K562 (cell line): ENCODE measurements at regions not wholly inside any gene's neighbourhood (a gene's known extent, or its start where the extent isn't known, plus 50 kb on each side); places are given as distances from the start of the nearest gene placed in this dataset.

Source experiments
- ATAC-seq: fragments of 200-7000 bp; cut with Tn5 transposase; 3 replicates; pipeline ENCODE4 v1.9.1; 2020; ENCODE audit warnings: moderate library complexity
- BruUV-seq: library from RNA; stranded (reverse); fragments of 400-500 nt; replicated peaks from 2 replicates; lab custom pipeline; 2021; lab: Mats Ljungman, UMichigan
- CTCF ChIA-PET: fragments of 300-600 bp; formaldehyde crosslinking; extraction: SDS; loops from one replicate; lab custom pipeline; 2021; ENCODE audit warnings: low intra/inter-chr PET ratio; lab: Yijun Ruan, JAX
- POLR2A ChIA-PET: fragments of 300-600, 350-650 bp; sonication (Branson Sonifier 250); formaldehyde crosslinking; extraction: SDS; loops from one replicate; lab custom pipeline; 2021; ENCODE audit warnings: antibody characterized with exemption, inconsistent platforms; lab: Yijun Ruan, JAX
- DNase-seq, 4 experiments: peaks; one replicate each; pipeline versions ENCODE4 v3.0.0 to v3.0.0-alpha.2; 2011 to 2018; ENCODE audit warnings: low spot score in 3 of 4, mixed read lengths in 3 of 4; ENCODE audit errors: extremely low read depth in 1 of 4
- FAIRE-seq: peaks from 2 replicates; lab custom pipeline; 2011; peaks lifted over from hg19 to GRCh38; lab: Jason Lieb, UNC
- H2AFZ ChIP-seq: 2 replicates; pipeline ENCODE4 v1.6.0; 2011; ENCODE audit warnings: low read depth, low read length, control low read depth, inconsistent platforms
- H3K27ac ChIP-seq: fragments of 200-600 bp; 3 replicates; pipeline ENCODE4 v1.8.0; 2011; ENCODE audit warnings: low read depth, mild to moderate bottlenecking, control low read depth, inconsistent platforms, low read length, moderate library complexity, mixed read lengths; ENCODE audit errors: extremely low read depth
- H3K27me3 ChIP-seq, 2 experiments: fragments of 300-600 bp in 1 of 2; 2 replicates in 1 of 2; 3 replicates in 1 of 2; pipeline versions ENCODE4 v1.6.0 to v1.8.0; 2011; ENCODE audit warnings: inconsistent platforms in 2 of 2, low read length in 2 of 2, mild to moderate bottlenecking in 1 of 2, mixed read lengths in 1 of 2, moderate library complexity in 1 of 2; ENCODE audit not compliant: control insufficient read depth in 2 of 2, insufficient read depth in 2 of 2
- H3K36me3 ChIP-seq: fragments of 300-600 bp; 3 replicates; pipeline ENCODE4 v1.8.0; 2011; ENCODE audit warnings: mild to moderate bottlenecking, low read length, inconsistent platforms; ENCODE audit not compliant: control insufficient read depth, insufficient read depth
- H3K4me1 ChIP-seq, 2 experiments: fragments of 200-600 bp in 1 of 2; replicated peaks in 1 of 2; 2 replicates in 1 of 2; 3 replicates in 1 of 2; pipeline versions ENCODE4 v1.5.1 to v1.8.0; 2011; ENCODE audit warnings: inconsistent platforms in 2 of 2, low read length in 2 of 2, mild to moderate bottlenecking in 1 of 2, mixed read lengths in 1 of 2, moderate library complexity in 1 of 2; ENCODE audit not compliant: control insufficient read depth in 2 of 2, insufficient read depth in 2 of 2
- H3K4me2 ChIP-seq: 2 replicates; pipeline ENCODE4 v1.6.1; 2011; ENCODE audit warnings: low read length, control low read depth, inconsistent platforms, mixed read lengths; ENCODE audit not compliant: insufficient read depth
- H3K4me3 ChIP-seq: fragments of 200-600 bp; sonication (generic), shearing (Covaris generic); 2 replicates; pipeline ENCODE4 v1.5.1; 2016; ENCODE audit warnings: control low read depth, inconsistent platforms
- H3K79me2 ChIP-seq: fragments of 200-600 bp; 3 replicates; pipeline ENCODE4 v1.8.0; 2011; ENCODE audit warnings: low read length, inconsistent platforms; ENCODE audit not compliant: control insufficient read depth, insufficient read depth
- H3K9ac ChIP-seq, 2 experiments: 2 replicates each; pipeline versions ENCODE4 v1.6.0 to v1.6.1; 2011; ENCODE audit warnings: low read depth in 2 of 2, low read length in 2 of 2, control low read depth in 1 of 2, inconsistent platforms in 1 of 2, mild to moderate bottlenecking in 1 of 2, mixed read lengths in 1 of 2; ENCODE audit not compliant: insufficient read depth in 1 of 2
- H3K9me1 ChIP-seq: one replicate; pipeline ENCODE4 v1.6.0; 2011; ENCODE audit warnings: inconsistent platforms, mild to moderate bottlenecking, low read length, moderate library complexity; ENCODE audit not compliant: control insufficient read depth, insufficient read depth
- H3K9me3 ChIP-seq: replicated peaks from 2 replicates; pipeline ENCODE4 v1.5.1; 2011; ENCODE audit warnings: low read depth, low read length, inconsistent platforms; ENCODE audit not compliant: control insufficient read depth, insufficient read depth
- H4K20me1 ChIP-seq: replicated peaks from 2 replicates; pipeline ENCODE4 v1.6.1; 2011; ENCODE audit warnings: low read length, inconsistent platforms, mixed read lengths; ENCODE audit not compliant: control insufficient read depth, insufficient read depth
- ATF1 ChIP-seq, 2 experiments: fragments of 450-650 bp in 1 of 2; IDR thresholded peaks; 2 replicates each; pipeline ENCODE4 v1.6.1; 2016; ENCODE audit warnings: missing compliant biosample characterization in 1 of 2, missing genetic modification characterization in 1 of 2
- BMI1 ChIP-seq: fragments of 150-350 bp; IDR thresholded peaks from 2 replicates; pipeline ENCODE4 v1.6.1; 2014; ENCODE audit warnings: low read length
- BRF2 ChIP-seq: IDR thresholded peaks from 3 replicates; pipeline ENCODE4 v1.6.1; 2011; ENCODE audit warnings: borderline replicate concordance, mild to moderate bottlenecking; ENCODE audit not compliant: insufficient read length, insufficient read depth
- CHD4 ChIP-seq: fragments of 200-600 bp; sonication (generic); IDR thresholded peaks from 3 replicates; pipeline ENCODE4 v1.6.1; 2012; ENCODE audit warnings: low read depth, mild to moderate bottlenecking, mixed read lengths, low read length, inconsistent platforms; ENCODE audit not compliant: insufficient read depth, insufficient replicate concordance, poor library complexity, severe bottlenecking
- DLX4 ChIP-seq: fragments of 250-450 bp; sonication (Bioruptor Pico); IDR thresholded peaks from 2 replicates; pipeline ENCODE4 v1.6.1; 2021; ENCODE audit warnings: mild to moderate bottlenecking
- GTF2F1 ChIP-seq: IDR thresholded peaks from 2 replicates; pipeline ENCODE4 v1.6.1; 2011; ENCODE audit warnings: low read depth, low read length, improper control_type of control experiment
- LARP7 ChIP-seq: fragments of 450-650 bp; IDR thresholded peaks from 2 replicates; pipeline ENCODE4 v1.6.1; 2016
- MTA3 ChIP-seq: fragments of 450-650 bp; formaldehyde crosslinking; IDR thresholded peaks from 2 replicates; pipeline ENCODE4 v1.6.1; 2017; ENCODE audit warnings: mild to moderate bottlenecking, borderline replicate concordance
- NCOA1 ChIP-seq: fragments of 450-650 bp; IDR thresholded peaks from 2 replicates; pipeline ENCODE4 v1.6.1; 2016; ENCODE audit warnings: low read depth
- ZBTB2 ChIP-seq: fragments of 450-650 bp; IDR thresholded peaks from 2 replicates; pipeline ENCODE4 v1.6.1; 2016; ENCODE audit warnings: antibody characterized with exemption
- WGBS: fragments of 100-300 bp; shearing (Covaris generic); methylation state at CpG from one replicate; pipeline ENCODE4 v1.1.6; 2016; ENCODE audit warnings: low coverage, mixed read lengths; ENCODE audit not compliant: insufficient coverage; ENCODE audit errors: missing lambda C conversion rate; 5-methylcytosine and 5-hydroxymethylcytosine counted together
- in situ Hi-C: fragments of 300-500 bp; cut with MboI; formaldehyde crosslinking; loops from 4 replicates; pipeline ENCODE4 v1.15.0; 2018; ENCODE audit warnings: inconsistent platforms, mixed read lengths
- intact Hi-C: fragments of 100-400 bp; cut with micrococcal nuclease; formaldehyde crosslinking; loops from 2 replicates; pipeline ENCODE4 v1.14.2; 2022

- FAIRE-seq, result no peak
- CTCF ChIA-PET, result no interaction called here
- BruUV-seq, result no TSS peak
These were observed 286.1 kb upstream of the PPP1R2C start for GRCh38 chrX:43064096-43064495.

DNA sequence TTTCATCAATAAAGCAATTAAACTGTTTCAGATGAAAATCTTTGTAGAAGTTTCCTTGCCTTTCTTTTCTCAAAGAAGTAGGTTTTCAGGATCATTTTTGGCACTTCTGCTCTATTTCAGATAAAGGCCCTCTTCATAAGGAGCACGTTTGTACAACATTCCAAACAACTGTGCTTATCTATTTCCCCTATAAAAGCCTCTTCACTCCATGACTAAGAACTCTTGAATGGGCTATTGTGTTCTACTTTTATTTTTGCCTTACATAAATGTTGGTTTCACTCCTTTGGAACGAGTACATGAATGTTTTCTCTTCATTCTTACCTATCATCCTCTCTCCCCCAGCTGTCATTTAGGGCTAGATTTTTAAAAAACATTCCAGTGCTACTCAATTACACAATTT is 288.0 kb upstream of the PPP1R2C start:
- no peak for DNase-seq
- POLR2A ChIA-PET, result no interaction called here
- no peak for ATAC-seq
- WGBS, result 0% methylated on average over 2 of the region's 2 CpGs
- H3K9me3 ChIP-seq, result no peaks in the 10 kb centered on the region
- no TSS peak for BruUV-seq
- H3K27me3 ChIP-seq, result no peaks in the 10 kb centered on the region
- H2AFZ ChIP-seq, result no peak overlapping the region
- in situ Hi-C loops (no loop called here), intact Hi-C loops (no loop called here)
- no peaks in the 10 kb centered on the region for H3K4me1 ChIP-seq
- H3K36me3 ChIP-seq, result no peaks in the 10 kb centered on the region
- H3K4me3 ChIP-seq, result no peak overlapping the region
- H3K27ac ChIP-seq, result no peak overlapping the region
- FAIRE-seq, result no peak
- H4K20me1 ChIP-seq, result no peaks in the 10 kb centered on the region
- no peaks in the 10 kb centered on the region for H3K9me1 ChIP-seq
- H3K9ac ChIP-seq, result no peak overlapping the region
- H3K79me2 ChIP-seq, result no peaks in the 10 kb centered on the region
- CTCF ChIA-PET, result no interaction called here
- no peak overlapping the region for H3K4me2 ChIP-seq
- no peak for TF ChIP-seq NCOA1
- no peak for TF ChIP-seq ZBTB2
- no peak for TF ChIP-seq CHD4
- no peak for TF ChIP-seq BMI1
- TF ChIP-seq DLX4, result no peak
- TF ChIP-seq ATF1 (CRISPR knock-in tag; IDR thresholded peaks at IDR 0.05), result no peak
- no peak for TF ChIP-seq ATF1 (tag; IDR thresholded peaks at IDR 0.05)
- TF ChIP-seq LARP7, result no peak
- TF ChIP-seq BRF2, result no peak

More at GRCh38 chrX:43064096-43064495, 286.1 kb upstream of the PPP1R2C start:
- H4K20me1 ChIP-seq, result no peaks in the 10 kb centered on the region
- no peak overlapping the region for H3K4me2 ChIP-seq
- intact Hi-C loops (no loop called here), in situ Hi-C loops (no loop called here)
- H3K4me3 ChIP-seq, result no peak overlapping the region
- no peaks in the 10 kb centered on the region for H3K9me3 ChIP-seq
- H3K27me3 ChIP-seq, result no peaks in the 10 kb centered on the region
- TF ChIP-seq MTA3 (no peak), GTF2F1 (no peak)
- DNase-seq, result no peak
- H2AFZ ChIP-seq, result no peak overlapping the region
- H3K27ac ChIP-seq, result no peak overlapping the region
- no peaks in the 10 kb centered on the region for H3K36me3 ChIP-seq
- H3K79me2 ChIP-seq, result no peaks in the 10 kb centered on the region
- no peak overlapping the region for H3K9ac ChIP-seq
- ATAC-seq, result no peak
- POLR2A ChIA-PET, result no interaction called here
- no peaks in the 10 kb centered on the region for H3K9me1 ChIP-seq
- WGBS, result 0% methylated on average over 1 of the region's 1 CpG
- H3K4me1 ChIP-seq, result no peaks in the 10 kb centered on the region
